ENCODE measurements at regions not wholly inside any gene's neighbourhood (a gene's known extent, or its start where the extent isn't known, plus 50 kb on each side); places are given as distances from the start of the nearest gene placed in this dataset.

DNA sequence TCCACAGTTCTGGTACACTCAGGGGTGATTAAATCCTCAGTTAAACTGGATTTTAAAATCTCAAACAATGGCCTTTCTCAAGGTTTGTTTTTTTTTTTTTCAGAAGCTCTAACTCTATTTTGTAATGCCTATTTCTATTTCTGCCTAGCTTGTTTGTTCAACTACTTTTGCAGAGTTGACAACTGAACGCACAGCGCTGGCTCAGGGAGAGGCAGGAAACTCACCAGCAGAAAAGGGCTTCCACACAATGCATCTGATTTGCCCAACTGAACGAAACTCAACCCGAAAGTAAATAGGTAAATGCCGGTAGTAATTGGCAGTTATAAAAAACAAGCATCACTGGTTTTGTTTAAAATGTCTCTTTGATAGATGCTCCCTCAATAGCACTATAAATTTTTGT is 52.7 kb upstream of the CNEP1R1 start:
- Histone ChIP-seq H3K79me2 (ENCODE audit: control insufficient read depth, insufficient read depth, low read length, poor library complexity) (no peaks in the 10 kb centered on the region), H4K91ac (ENCODE audit: low read depth, low read length) (no peak overlapping the region), H2BK120ac (ENCODE audit: insufficient read depth, low read length, poor library complexity) (no peak overlapping the region), H3K79me1 (ENCODE audit: low read length) (no peaks in the 10 kb centered on the region), H3K14ac (ENCODE audit: low read length) (no peak overlapping the region), H2AFZ (ENCODE audit: insufficient read depth, low read length, poor library complexity) (no peak overlapping the region), H3K4me3 (ENCODE audit: low read depth, low read length) (no peak overlapping the region), H3K18ac (ENCODE audit: low read length) (no peak overlapping the region), H3K27ac (ENCODE audit: low read depth, low read length) (no peak overlapping the region), H3K4me2 (ENCODE audit: low read length) (no peak overlapping the region), H2AK5ac (ENCODE audit: low read length) (no peak overlapping the region), H3K9ac (ENCODE audit: low read length) (no peak overlapping the region), H3K4ac (ENCODE audit: low read depth, low read length) (no peak overlapping the region), H3K23ac (ENCODE audit: low read length) (no peak overlapping the region), H3K36me3 (ENCODE audit: control insufficient read depth in 1 of 2, insufficient read depth in 2 of 2, low read length in 2 of 2) (no peaks in the 10 kb centered on the region), H4K12ac (ENCODE audit: low read depth, low read length) (no peak overlapping the region), H2BK12ac (ENCODE audit: low read length) (no peak overlapping the region), H3K9me3 (ENCODE audit: insufficient read depth, low read depth, low read length) (no peaks in the 10 kb centered on the region), H3K4me1 (ENCODE audit: control insufficient read depth in 1 of 2, insufficient read depth in 2 of 2, low read length in 2 of 2) (no peaks in the 10 kb centered on the region), H2BK5ac (ENCODE audit: low read depth, low read length, poor library complexity) (no peak overlapping the region), H4K8ac (ENCODE audit: low read depth, low read length) (no peak overlapping the region), H3K27me3 (ENCODE audit: insufficient read depth, low read length) (no peaks in the 10 kb centered on the region)
- WGBS (ENCODE audit: extremely low coverage, insufficient coverage, insufficient read length): no CpG with 5 or more reads among the region's 5 CpGs
- DNase-seq: no peak

DNA sequence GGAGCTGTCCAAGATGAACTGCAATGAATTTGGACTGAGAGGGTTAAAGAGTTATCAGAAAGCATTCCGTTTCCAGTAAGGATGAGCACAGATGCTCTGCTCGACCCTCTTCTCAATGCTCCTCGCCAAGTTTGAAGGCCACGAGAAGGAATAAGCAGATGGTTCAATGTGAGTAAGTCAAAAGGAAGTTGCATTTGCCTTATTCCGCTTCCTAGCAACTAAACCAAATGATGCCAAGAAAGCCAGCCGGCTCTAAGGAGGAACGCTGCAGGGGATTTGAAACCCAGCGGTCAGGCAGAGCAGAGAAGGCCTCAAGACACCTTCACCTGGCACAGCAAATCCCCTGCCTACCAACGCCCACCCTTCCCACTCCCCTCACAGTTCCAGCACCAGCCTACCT is 52.1 kb upstream of the CNEP1R1 start:
- Histone ChIP-seq H3K14ac (ENCODE audit: low read length) (no peak overlapping the region), H3K4me3 (ENCODE audit: low read depth, low read length) (no peak overlapping the region), H3K27me3 (ENCODE audit: insufficient read depth, low read length) (no peaks in the 10 kb centered on the region), H3K27ac (ENCODE audit: low read depth, low read length) (no peak overlapping the region), H2BK5ac (ENCODE audit: low read depth, low read length, poor library complexity) (no peak overlapping the region), H2AK5ac (ENCODE audit: low read length) (no peak overlapping the region), H3K79me2 (ENCODE audit: control insufficient read depth, insufficient read depth, low read length, poor library complexity) (no peaks in the 10 kb centered on the region), H2BK120ac (ENCODE audit: insufficient read depth, low read length, poor library complexity) (no peak overlapping the region), H3K4me2 (ENCODE audit: low read length) (no peak overlapping the region), H4K8ac (ENCODE audit: low read depth, low read length) (no peak overlapping the region), H3K4me1 (ENCODE audit: control insufficient read depth in 1 of 2, insufficient read depth in 2 of 2, low read length in 2 of 2) (no peaks in the 10 kb centered on the region), H3K23ac (ENCODE audit: low read length) (no peak overlapping the region), H4K12ac (ENCODE audit: low read depth, low read length) (no peak overlapping the region), H2AFZ (ENCODE audit: insufficient read depth, low read length, poor library complexity) (no peak overlapping the region), H3K18ac (ENCODE audit: low read length) (no peak overlapping the region), H3K9me3 (ENCODE audit: insufficient read depth, low read depth, low read length) (no peaks in the 10 kb centered on the region), H3K9ac (ENCODE audit: low read length) (no peak overlapping the region), H2BK12ac (ENCODE audit: low read length) (no peak overlapping the region), H3K36me3 (ENCODE audit: control insufficient read depth in 1 of 2, insufficient read depth in 2 of 2, low read length in 2 of 2) (no peaks in the 10 kb centered on the region), H4K91ac (ENCODE audit: low read depth, low read length) (no peak overlapping the region), H3K79me1 (ENCODE audit: low read length) (no peaks in the 10 kb centered on the region), H3K4ac (ENCODE audit: low read depth, low read length) (no peak overlapping the region)
- WGBS (ENCODE audit: extremely low coverage, insufficient coverage, insufficient read length): no CpG with 5 or more reads among the region's 9 CpGs
- DNase-seq: peak in 1 of 2 donors; percentile 58

Data from trophoblast cell (in vitro differentiated cells and primary cell).